HG03159 (cell line): ENCODE measurements at regions not wholly inside any gene's neighbourhood (a gene's known extent, or its start where the extent isn't known, plus 50 kb on each side); places are given as distances from the start of the nearest gene placed in this dataset.

ENCODE experiments used
- ATAC-seq: cut with Tn5 transposase; IDR thresholded peaks from one replicate; pipeline ENCODE4 v1.9.1; 2021; ENCODE audit warnings: mild to moderate bottlenecking, moderate library complexity; ENCODE audit not compliant: unreplicated experiment

- ATAC-seq: no peak
Measured at GRCh38 chr5:54746777-54747398, 229.3 kb downstream of the SNX18 start.

GRCh38 chr5:54746346-54746745, 228.8 kb downstream of the SNX18 start:
- ATAC-seq: no peak

DNA sequence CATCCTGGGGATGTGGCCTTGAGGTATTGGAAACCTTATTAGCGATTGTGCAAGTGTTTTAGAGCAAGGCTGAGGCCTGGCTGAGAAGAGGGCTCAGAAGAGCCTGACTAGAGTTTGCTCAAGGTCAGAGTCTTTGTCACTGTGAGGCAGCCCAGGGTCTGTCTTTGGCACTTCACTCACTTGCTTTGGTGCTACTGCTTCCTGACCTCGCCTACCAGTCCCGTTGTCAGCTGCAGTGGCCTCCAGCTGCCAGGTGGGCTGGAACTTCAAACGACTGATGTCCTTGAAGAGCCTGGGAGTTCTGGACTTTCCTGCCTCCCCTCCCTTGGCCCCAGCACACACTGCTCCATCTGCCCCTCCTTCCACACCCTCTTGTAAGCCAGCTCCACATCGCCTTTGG, 228.0 kb downstream of the SNX18 start:
- no peak for ATAC-seq

GRCh38 chr5:54743997-54744788, 226.6 kb downstream of the SNX18 start:
- peak; percentile 64 for ATAC-seq

- no peak for ATAC-seq
Measured at GRCh38 chr5:54743581-54743980, 226.0 kb downstream of the SNX18 start.

DNA sequence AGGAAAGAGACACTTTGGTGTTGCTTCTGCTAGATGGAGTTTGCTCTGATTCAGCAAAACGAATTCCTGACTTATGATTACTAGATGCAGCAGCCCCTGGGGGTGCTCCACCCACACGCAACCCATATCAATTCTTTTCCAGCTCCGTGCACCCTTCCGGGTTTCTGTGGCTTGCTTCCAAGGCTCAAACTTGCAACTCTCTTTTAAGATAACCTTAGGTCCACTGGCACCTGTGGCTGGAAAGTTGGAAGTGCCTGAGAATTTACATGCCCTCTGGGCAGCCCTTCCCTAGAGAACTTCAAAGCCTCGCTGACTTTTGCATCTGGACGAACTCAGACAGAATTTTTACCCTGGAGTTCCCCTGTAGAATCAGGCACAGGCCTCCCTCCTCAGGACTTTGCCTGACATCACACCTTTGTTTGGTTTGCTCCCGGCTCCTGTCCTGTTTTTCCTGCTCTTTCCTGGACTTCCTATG, 224.9 kb downstream of the SNX18 start:
- no peak for ATAC-seq

DNA sequence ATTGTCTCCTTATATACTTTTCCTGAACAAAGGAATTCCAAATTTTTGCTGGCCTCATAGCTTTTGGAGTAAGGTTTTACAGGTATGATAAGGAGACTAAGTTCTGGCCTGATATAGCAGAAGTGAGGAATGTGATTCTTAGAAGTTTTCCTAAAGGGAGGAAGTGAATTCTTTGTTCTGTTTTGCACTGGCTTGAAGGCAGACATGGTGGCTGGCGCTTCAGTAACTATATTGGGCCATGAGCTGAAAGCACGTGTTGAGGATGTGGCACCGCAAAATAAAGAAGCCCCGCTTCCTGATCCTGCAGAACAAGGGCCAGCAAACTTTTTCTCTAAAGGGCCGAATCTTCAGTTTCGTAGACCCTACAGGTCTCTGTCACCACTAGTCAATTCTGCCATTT, 224.2 kb downstream of the SNX18 start:
- ATAC-seq: no peak

- ATAC-seq: no peak
Measured at GRCh38 chr5:54740141-54740540, 222.6 kb downstream of the SNX18 start.

- ATAC-seq: no peak
Measured at GRCh38 chr5:54739371-54739770, 221.8 kb downstream of the SNX18 start.

DNA sequence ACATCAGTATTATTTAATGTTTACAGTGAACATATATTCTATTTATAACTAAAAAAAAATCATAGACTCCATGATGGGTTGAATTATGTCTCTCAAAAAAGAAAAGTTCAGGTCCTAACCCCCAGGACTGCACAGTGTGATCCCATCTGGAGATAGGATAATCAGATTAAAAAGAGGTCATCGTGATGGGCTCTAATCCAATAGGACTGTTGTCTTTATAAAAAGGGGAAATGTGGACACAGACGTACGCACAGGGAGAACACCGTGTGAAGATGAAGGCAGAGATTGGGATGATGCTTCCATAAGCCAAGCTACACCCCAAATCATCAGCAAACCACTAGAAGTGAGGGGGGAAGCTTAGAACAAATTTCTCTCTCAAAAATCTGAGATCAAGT, 221.4 kb downstream of the SNX18 start:
- ATAC-seq: no peak

- ATAC-seq: no peak
Measured at GRCh38 chr5:54738118-54738972, 220.8 kb downstream of the SNX18 start.

GRCh38 chr5:54736003-54736797, 218.6 kb downstream of the SNX18 start:
- ATAC-seq: no peak

GRCh38 chr5:54733101-54733500, 215.5 kb downstream of the SNX18 start:
- ATAC-seq: no peak

GRCh38 chr5:54732108-54732507, 214.5 kb downstream of the SNX18 start:
- ATAC-seq: no peak

GRCh38 chr5:54728588-54728915, 211.0 kb downstream of the SNX18 start:
- no peak for ATAC-seq

- no peak for ATAC-seq
Measured at GRCh38 chr5:54727874-54728587, 210.5 kb downstream of the SNX18 start.

DNA sequence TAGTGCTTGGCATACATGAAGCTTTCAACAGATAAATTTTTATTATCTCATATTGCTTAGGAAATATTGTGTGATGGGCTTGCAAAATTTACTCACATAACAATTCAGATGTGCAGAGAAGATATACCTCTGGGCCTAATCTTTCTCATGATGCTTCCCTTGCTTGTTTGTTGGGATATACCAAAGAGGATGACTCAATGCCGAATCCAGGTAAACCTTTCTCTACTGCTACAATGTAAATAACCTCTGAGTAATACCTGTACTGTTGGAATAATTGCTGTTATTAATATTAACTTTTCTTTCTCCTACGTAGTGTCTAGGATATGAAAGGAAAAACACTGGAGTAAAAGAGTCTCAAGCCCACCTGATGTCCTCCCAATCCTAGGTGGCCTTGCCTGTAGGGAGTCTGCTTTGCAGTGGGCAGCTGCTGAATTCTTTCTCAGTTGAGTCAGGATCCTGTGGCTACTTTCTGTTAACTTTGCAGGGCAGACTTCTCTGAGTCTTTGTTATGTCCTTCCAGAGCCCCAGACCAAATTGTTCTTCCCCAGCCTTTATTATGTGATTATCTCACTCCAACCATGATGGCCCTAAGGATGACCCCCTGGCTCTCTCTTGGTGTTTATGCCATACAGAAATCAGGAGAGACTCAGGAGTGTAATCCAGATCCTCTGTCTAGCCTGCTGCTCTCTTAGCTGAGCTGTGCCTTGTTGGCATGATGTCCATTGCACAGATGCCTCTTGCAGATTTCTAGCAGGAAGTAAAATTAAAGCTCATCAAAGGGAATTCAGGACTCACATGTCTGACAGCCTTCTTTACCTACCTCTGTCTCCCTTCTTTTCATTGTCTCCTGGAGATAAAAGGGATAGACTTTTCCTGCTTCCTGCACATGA, 208.1 kb downstream of the SNX18 start:
- no peak for ATAC-seq

DNA sequence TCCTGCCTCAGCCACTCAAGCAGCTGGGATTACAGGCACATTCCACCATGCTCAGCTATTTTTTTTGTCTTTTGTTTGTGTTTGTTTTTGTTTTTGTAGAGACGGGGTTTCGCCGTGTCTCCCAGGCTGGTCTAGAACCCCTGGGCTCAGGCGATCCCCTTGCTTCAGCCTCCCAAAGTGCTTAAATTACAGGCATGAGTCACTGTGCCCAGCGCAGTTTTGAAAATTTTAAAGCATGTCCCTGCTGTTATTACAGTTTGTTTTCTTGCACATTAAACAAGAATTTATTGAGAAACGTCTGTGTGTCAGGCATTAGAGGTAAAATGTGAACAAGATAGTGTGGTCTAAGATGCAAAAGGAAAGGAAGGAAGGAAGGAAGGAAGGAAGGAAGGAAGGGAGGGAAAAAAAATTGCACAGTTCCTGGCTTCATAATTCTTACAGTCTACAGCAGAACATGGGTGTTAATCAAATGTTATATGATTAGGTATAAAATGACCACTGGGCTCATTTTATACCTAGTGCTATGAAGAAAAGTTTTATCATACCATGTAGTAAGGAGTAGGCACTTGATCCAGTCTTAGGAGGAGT, 205.4 kb downstream of the SNX18 start:
- ATAC-seq: no peak
